Type B pancreatic cell (in vitro differentiated cells): ENCODE measurements at regions not wholly inside any gene's neighbourhood (a gene's known extent, or its start where the extent isn't known, plus 50 kb on each side); places are given as distances from the start of the nearest gene placed in this dataset.

Source experiments
- DNase-seq: peaks from one replicate; pipeline ENCODE4 v3.0.0; 2021; ENCODE audit warnings: mixed read lengths; ENCODE audit not compliant: unreplicated experiment; ENCODE audit errors: extremely low spot score
- H3K27ac Mint-ChIP-seq: 2 replicates; pipeline ENCODE4 v1.8.0; 2021; ENCODE audit warnings: mild to moderate bottlenecking, mixed read lengths
- H3K27me3 Mint-ChIP-seq: 2 replicates; pipeline ENCODE4 v1.8.0; 2021; ENCODE audit warnings: mixed read lengths
- H3K36me3 Mint-ChIP-seq: 2 replicates; pipeline ENCODE4 v1.8.0; 2021; ENCODE audit warnings: mixed read lengths
- H3K4me1 Mint-ChIP-seq: one replicate; pipeline ENCODE4 v1.8.0; 2021; ENCODE audit warnings: mixed read lengths; ENCODE audit not compliant: unreplicated experiment
- H3K4me3 Mint-ChIP-seq: 2 replicates; pipeline ENCODE4 v1.8.0; 2021; ENCODE audit warnings: mild to moderate bottlenecking, mixed read lengths
- H3K9me3 Mint-ChIP-seq: 2 replicates; pipeline ENCODE4 v1.8.0; 2021; ENCODE audit warnings: mixed read lengths
- TF ChIP-seq, protein P1 (sequence below): fragments of 200-600 bp; sonication (generic); conservative IDR thresholded peaks from 2 replicates; pipeline ENCODE4 v1.5.0; 2021; ENCODE audit warnings: antibody characterized with exemption, mild to moderate bottlenecking

DNA sequence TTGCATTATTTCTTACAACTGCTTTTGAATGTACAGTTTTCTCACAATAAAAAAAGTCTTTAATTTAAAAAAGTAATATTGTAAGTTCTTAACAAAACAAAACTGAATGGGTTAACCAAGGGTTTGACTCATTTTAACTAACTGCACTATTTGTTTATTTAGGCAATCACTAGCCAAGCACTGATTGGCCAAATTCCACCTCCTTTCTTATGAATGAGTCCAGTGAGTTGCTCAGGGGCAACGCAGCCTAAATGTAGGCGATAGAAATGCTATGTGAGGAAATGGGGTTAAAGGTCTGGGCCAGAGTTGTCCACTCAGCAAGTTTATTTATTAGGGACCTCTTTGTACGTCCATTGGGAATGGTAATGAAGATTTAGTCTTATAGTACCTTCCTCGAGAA lies 89.6 kb upstream of the MAF start:
- H3K36me3 Mint-ChIP-seq: no peaks in the 10 kb centered on the region
- H3K27ac Mint-ChIP-seq: no peak overlapping the region
- peaks cover 9% of the 10 kb centered on the region for H3K4me1 Mint-ChIP-seq
- TF ChIP-seq, protein P1, sequence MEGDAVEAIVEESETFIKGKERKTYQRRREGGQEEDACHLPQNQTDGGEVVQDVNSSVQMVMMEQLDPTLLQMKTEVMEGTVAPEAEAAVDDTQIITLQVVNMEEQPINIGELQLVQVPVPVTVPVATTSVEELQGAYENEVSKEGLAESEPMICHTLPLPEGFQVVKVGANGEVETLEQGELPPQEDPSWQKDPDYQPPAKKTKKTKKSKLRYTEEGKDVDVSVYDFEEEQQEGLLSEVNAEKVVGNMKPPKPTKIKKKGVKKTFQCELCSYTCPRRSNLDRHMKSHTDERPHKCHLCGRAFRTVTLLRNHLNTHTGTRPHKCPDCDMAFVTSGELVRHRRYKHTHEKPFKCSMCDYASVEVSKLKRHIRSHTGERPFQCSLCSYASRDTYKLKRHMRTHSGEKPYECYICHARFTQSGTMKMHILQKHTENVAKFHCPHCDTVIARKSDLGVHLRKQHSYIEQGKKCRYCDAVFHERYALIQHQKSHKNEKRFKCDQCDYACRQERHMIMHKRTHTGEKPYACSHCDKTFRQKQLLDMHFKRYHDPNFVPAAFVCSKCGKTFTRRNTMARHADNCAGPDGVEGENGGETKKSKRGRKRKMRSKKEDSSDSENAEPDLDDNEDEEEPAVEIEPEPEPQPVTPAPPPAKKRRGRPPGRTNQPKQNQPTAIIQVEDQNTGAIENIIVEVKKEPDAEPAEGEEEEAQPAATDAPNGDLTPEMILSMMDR: no peak
- H3K9me3 Mint-ChIP-seq: no peaks in the 10 kb centered on the region
- H3K4me3 Mint-ChIP-seq: no peak overlapping the region
- no peak for DNase-seq
- no peaks in the 10 kb centered on the region for H3K27me3 Mint-ChIP-seq

DNA sequence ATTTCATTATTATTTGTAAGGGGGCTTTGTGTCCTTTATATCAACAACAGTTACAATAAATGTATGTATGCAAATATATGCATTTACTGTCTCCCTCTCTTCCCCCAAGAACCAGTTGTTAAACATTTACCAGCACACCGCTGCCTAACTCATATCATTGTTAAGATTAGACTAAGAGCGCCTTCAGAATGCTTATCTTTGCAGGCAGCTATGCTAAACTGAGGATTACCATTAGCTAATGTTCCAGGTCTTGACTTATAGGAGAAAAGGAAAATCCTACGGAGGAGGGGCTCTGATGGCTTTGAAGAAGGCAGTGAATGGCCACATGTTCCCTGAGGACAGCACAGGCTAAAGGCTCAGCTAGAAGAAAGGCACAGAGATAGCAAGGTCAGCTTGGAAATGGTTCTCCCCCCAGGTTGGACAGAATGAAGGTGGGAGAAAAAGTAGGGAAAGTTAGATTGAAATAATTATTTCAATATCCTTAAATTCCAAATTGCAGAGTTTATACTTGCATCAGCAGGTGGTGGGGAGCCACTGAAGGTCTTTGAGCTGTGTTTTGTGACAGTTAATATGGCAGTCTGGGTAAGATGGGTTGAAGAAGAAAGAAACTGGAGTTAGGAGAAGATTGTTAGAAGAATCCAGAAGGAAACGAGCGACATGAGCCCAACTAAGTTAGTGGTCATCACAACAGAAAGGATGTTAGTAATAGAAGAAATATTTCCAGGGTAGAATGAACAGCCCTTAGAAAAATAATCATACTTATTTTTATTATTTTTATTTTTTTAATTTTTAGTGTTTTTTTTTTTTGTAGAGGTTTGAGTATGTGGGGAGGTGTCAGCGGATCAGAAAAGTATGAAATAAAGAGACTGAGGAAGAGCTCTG lies 87.0 kb upstream of the MAF start:
- Mint-ChIP-seq H3K9me3 (no peaks in the 10 kb centered on the region), H3K4me1 (peaks cover 9% of the 10 kb centered on the region), H3K27ac (no peak overlapping the region), H3K4me3 (no peak overlapping the region), H3K27me3 (no peaks in the 10 kb centered on the region), H3K36me3 (no peaks in the 10 kb centered on the region)
- no peak for DNase-seq
- TF ChIP-seq, protein P1: no peak

DNA sequence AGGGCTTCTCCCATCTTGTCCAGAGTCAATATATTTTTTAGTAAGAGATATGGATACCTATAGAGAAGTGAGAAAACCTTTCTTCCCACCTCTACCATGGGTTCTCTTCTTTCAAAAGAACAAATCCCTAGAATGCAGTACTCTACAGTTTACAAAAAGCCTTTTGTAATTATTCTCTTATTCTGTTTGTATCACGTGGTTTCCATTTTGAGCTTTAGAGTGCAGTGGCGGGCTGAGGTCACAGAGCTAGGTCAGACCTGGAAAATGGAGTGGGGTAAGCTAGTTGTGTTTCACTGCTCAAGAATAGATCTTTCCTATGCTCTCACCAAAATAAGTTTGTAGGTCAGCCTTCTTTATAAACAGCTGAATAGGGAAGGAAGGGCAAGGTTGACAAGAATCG lies 85.3 kb upstream of the MAF start:
- Mint-ChIP-seq H3K4me3 (no peak overlapping the region), H3K27me3 (no peaks in the 10 kb centered on the region), H3K27ac (no peak overlapping the region), H3K36me3 (no peaks in the 10 kb centered on the region), H3K4me1 (peaks cover 5% of the 10 kb centered on the region), H3K9me3 (no peaks in the 10 kb centered on the region)
- TF ChIP-seq, protein P1: no peak
- DNase-seq: no peak

DNA sequence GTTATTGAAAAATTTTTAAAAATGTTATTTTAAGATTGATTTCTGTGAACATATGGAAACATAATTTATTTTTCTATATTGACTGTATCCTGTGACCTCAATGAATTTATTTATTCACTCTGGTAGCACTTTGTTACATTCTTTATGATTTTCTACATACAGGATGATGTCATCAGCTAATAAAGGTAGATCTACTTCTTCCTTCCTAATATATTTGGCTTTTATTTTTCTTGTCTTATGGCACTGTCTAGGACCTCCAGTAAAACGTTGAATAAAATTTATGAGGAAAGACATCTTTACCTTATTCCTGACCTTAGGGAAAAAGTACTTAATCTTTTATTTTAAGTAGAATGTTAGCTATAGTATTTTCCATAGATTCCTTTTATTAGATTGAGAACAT lies 78.8 kb upstream of the MAF start:
- Mint-ChIP-seq H3K4me3 (no peak overlapping the region), H3K4me1 (no peaks in the 10 kb centered on the region), H3K27ac (no peak overlapping the region), H3K27me3 (no peaks in the 10 kb centered on the region), H3K36me3 (no peaks in the 10 kb centered on the region), H3K9me3 (no peaks in the 10 kb centered on the region)
- DNase-seq: no peak
- TF ChIP-seq, protein P1: no peak

DNA sequence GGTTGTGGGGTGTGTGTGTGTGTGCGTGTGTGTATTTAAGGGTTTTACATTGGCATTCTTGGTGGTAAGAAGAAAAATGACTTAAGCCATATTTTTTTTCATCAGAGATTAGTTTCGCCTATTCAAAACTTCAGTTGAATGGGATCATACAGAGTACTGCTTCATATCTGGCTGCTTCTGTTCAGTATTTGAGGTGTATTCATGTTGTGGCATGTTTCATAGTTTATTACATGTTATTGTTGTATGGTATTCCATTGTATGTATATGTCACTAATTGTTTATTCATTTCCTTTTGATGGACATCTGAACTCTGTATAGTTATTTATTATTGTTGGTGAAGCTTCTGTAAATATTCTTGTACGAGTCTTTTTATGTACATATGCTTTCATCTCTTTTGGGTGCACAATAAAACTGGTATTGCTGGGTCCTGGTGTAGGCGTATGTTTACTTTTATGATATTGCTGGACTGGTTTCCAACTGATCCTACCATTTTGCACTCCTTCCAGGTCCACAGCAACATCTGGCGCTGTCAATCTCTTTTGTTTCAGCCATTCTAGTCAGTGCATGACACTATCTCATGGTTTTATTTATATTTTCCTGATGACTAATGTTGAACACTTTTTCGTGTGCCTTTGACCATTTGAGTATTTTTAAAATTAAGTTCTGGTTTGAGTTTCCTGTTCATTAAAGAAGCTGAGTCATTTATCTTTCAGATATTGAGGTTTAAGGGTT lies 77.4 kb upstream of the MAF start:
- TF ChIP-seq, protein P1: no peak
- Mint-ChIP-seq H3K27me3 (no peaks in the 10 kb centered on the region), H3K27ac (no peak overlapping the region), H3K4me1 (no peaks in the 10 kb centered on the region), H3K36me3 (no peaks in the 10 kb centered on the region), H3K9me3 (no peaks in the 10 kb centered on the region), H3K4me3 (no peak overlapping the region)
- no peak for DNase-seq
